ENCODE measurements at regions not wholly inside any gene's neighbourhood (a gene's known extent, or its start where the extent isn't known, plus 50 kb on each side); places are given as distances from the start of the nearest gene placed in this dataset.

DNA sequence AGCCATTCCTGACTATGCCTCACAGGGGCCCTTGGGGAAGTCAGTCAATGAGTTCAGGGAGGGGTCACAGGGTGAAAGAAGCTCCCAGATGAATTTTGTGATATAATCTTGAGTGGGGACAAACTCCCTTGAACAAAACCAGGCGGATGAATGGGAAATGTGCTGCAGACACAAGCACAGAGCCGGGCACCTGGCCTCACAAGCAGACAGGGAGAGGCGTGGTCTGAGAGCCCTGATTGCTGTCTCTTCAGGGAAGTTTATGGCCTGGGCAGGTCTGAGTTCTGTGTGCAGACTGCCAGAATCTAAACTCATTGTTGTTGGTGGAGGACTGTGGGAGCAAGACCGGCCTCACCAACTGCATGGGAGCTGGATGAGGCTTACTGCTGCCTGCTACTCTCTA, 591.8 kb downstream of the EPHA3 start:
- Histone ChIP-seq H3K9me3 (ENCODE audit: control insufficient read depth in 1 of 2, insufficient read depth in 1 of 2, low read length in 2 of 2) (peaks cover 0 to 9% of the 10 kb centered on the region in 2 experiments), H3K27ac (ENCODE audit: low read depth in 1 of 2, low read length in 2 of 2) (no peak overlapping the region), H3K4me1 (ENCODE audit: insufficient read depth, low read length) (no peaks in the 10 kb centered on the region), H3K27me3 (ENCODE audit: control insufficient read depth in 1 of 2, insufficient read depth in 2 of 2, low read length in 2 of 2) (no peaks in the 10 kb centered on the region), H3K36me3 (ENCODE audit: insufficient read depth, low read length) (no peaks in the 10 kb centered on the region), H3K4me3 (ENCODE audit: low read length) (no peak overlapping the region)
- no peak for DNase-seq
- ATAC-seq (ENCODE audit: poor library complexity) = no peak
- Mint-ChIP-seq H3K4me1 (ENCODE audit: low read depth) (no peaks in the 10 kb centered on the region), H3K36me3 (ENCODE audit: low read depth) (no peaks in the 10 kb centered on the region), H3K27me3 (no peaks in the 10 kb centered on the region), H3K27ac (no peak overlapping the region), H3K9me3 (peaks cover 14% of the 10 kb centered on the region), H3K4me3 (no peak overlapping the region)
- ChIA-PET CTCF (no interaction called here), POLR2A (no interaction called here)
- TF ChIP-seq, protein P1, sequence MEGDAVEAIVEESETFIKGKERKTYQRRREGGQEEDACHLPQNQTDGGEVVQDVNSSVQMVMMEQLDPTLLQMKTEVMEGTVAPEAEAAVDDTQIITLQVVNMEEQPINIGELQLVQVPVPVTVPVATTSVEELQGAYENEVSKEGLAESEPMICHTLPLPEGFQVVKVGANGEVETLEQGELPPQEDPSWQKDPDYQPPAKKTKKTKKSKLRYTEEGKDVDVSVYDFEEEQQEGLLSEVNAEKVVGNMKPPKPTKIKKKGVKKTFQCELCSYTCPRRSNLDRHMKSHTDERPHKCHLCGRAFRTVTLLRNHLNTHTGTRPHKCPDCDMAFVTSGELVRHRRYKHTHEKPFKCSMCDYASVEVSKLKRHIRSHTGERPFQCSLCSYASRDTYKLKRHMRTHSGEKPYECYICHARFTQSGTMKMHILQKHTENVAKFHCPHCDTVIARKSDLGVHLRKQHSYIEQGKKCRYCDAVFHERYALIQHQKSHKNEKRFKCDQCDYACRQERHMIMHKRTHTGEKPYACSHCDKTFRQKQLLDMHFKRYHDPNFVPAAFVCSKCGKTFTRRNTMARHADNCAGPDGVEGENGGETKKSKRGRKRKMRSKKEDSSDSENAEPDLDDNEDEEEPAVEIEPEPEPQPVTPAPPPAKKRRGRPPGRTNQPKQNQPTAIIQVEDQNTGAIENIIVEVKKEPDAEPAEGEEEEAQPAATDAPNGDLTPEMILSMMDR (IDR thresholded peaks at IDR 0.05) = no peak
- intact Hi-C loops (cut with DNase I, micrococcal nuclease) = no loop called here

DNA sequence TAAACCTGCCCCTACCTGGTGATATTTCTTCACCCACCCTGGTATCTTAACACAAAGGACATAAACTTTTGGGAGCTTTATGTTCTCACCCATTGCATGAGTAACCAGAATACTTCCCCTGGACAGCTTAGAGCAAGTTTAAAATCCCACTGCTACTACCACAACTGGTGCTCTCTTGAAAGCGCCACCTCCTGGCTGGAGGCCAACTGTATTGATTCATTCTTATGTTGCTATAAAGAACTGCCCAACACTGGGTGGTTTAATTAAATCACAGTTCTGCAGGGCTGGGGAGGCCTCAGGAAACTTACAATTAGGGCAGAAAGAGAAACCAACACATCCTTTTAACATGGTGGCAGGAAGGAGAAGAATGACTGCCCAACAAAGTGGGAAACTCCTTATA, 592.4 kb downstream of the EPHA3 start:
- Histone ChIP-seq H3K27ac (ENCODE audit: low read depth in 1 of 2, low read length in 2 of 2) (no peak overlapping the region), H3K4me1 (ENCODE audit: insufficient read depth, low read length) (no peaks in the 10 kb centered on the region), H3K4me3 (ENCODE audit: low read length) (no peak overlapping the region), H3K27me3 (ENCODE audit: control insufficient read depth in 1 of 2, insufficient read depth in 2 of 2, low read length in 2 of 2) (no peaks in the 10 kb centered on the region), H3K36me3 (ENCODE audit: insufficient read depth, low read length) (no peaks in the 10 kb centered on the region), H3K9me3 (ENCODE audit: control insufficient read depth in 1 of 2, insufficient read depth in 1 of 2, low read length in 2 of 2) (peaks cover 0 to 9% of the 10 kb centered on the region in 2 experiments)
- Mint-ChIP-seq H3K27ac (no peak overlapping the region), H3K4me1 (ENCODE audit: low read depth) (no peaks in the 10 kb centered on the region), H3K27me3 (no peaks in the 10 kb centered on the region), H3K4me3 (no peak overlapping the region), H3K36me3 (ENCODE audit: low read depth) (no peaks in the 10 kb centered on the region), H3K9me3 (peaks cover 14% of the 10 kb centered on the region)
- DNase-seq = no peak
- TF ChIP-seq, protein P1 (IDR thresholded peaks at IDR 0.05) = no peak
- CTCF ChIA-PET = no interaction called here
- POLR2A ChIA-PET = no interaction called here
- intact Hi-C loops (cut with DNase I, micrococcal nuclease) = no loop called here
- no peak for ATAC-seq (ENCODE audit: poor library complexity)

DNA sequence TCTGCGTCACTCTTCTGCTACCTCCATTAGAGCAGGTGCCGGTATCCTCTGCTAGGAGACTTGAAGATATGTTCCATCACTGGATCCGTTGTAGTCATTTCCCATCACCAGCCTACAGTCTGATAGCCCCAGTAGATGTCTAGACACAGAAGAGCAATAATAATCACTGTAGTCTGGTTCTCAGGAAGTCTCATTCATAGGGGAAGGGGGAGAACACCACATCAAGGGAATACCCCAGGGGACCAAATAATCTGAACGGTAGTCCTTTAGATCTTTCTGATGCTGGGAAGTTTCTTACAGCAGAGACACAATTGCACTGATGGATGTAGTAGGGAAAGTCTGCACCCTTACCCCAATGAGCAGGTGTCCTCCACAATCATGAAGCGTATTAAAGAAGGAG, 595.0 kb downstream of the EPHA3 start:
- peaks cover 11% of the 10 kb centered on the region for H3K9me3 Mint-ChIP-seq
- Histone ChIP-seq H3K27ac (ENCODE audit: low read depth in 1 of 2, low read length in 2 of 2) (no peak overlapping the region), H3K9me3 (ENCODE audit: control insufficient read depth in 1 of 2, insufficient read depth in 1 of 2, low read length in 2 of 2) (peaks cover 0 to 5% of the 10 kb centered on the region in 2 experiments), H3K4me3 (ENCODE audit: low read length) (no peak overlapping the region), H3K27me3 (ENCODE audit: control insufficient read depth in 1 of 2, insufficient read depth in 2 of 2, low read length in 2 of 2) (no peaks in the 10 kb centered on the region), H3K4me1 (ENCODE audit: insufficient read depth, low read length) (no peaks in the 10 kb centered on the region), H3K36me3 (ENCODE audit: insufficient read depth, low read length) (no peaks in the 10 kb centered on the region)
- no peaks in the 10 kb centered on the region for H3K27me3 Mint-ChIP-seq
- CTCF ChIA-PET = no interaction called here
- intact Hi-C loops (cut with DNase I, micrococcal nuclease) = no loop called here
- H3K4me1 Mint-ChIP-seq (ENCODE audit: low read depth) = no peaks in the 10 kb centered on the region
- H3K27ac Mint-ChIP-seq = no peak overlapping the region
- no peak overlapping the region for H3K4me3 Mint-ChIP-seq
- DNase-seq (no peak), ATAC-seq (ENCODE audit: poor library complexity) (no peak)
- TF ChIP-seq, protein P1 (IDR thresholded peaks at IDR 0.05) = no peak
- POLR2A ChIA-PET = no interaction called here
- no peaks in the 10 kb centered on the region for H3K36me3 Mint-ChIP-seq (ENCODE audit: low read depth)
